DMS 273 (cell line): ENCODE measurements at regions not wholly inside any gene's neighbourhood (a gene's known extent, or its start where the extent isn't known, plus 50 kb on each side); places are given as distances from the start of the nearest gene placed in this dataset.
A peak's percentile ranks its signal among the peaks of the same experiment; 100 is the strongest.
"Not testable (repeated sequence)": the region's sequence is repeated elsewhere in the genome, so short reads cannot be mapped to it uniquely, and the experiment has no call there.

ENCODE experiments used
- DNase-seq: peaks from one replicate; lab custom pipeline; 2025; ENCODE audit not compliant: unreplicated experiment; lab: John Stamatoyannopoulos, UW

DNA sequence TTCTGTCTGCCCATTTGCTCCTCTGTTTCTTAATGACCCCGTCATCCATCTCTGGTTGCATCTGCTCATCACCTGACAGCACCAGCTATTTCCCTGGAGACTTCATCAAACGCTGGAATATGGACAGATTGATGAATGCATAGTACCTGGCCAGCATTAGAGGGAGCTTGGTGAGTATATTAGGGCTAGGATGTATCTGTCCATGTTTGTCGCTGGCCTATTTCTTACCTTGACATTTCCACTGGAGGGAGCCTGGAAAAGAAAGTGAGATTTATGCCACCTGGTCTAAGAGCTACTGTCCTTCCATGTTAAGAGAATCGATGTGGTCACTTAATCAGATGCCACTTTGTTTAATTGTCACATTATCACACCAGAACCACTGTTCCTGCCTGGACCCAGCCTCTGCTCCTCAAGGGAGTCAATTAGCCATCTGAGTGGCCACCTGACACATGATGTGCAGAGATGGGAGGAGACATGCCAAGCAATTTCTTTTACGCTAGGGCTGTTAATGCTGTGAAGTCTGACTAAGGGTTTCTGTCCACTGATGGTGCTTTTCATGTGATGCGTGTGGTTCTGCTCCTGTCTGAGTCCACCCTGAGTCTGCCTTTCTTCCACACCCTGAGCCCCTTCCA lies 75.3 kb upstream of the SFSWAP start:
- DNase-seq, result no peak

DNA sequence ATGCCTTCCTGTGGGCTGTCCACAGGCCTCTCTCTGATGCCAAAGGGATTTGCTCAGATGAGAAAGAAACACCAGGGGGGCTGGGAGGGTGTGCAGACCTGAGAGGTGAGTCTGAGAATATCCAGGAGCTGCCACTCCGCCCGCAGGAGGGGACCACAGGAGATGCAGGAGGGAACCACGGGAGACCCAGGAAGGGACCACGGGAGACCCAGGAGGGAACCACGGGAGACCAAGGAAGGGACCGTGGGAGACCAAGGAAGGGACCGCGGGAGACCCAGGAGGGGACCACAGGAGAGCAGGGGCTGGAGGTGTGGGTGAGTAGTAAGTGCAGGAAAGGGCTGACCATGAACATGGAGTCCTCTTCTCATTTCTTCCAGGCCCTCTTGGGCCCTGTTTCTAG lies 74.6 kb upstream of the SFSWAP start:
- no peak for DNase-seq

GRCh38 chr12:131636940-131637750 lies 73.7 kb upstream of the SFSWAP start:
- DNase-seq, result no peak

GRCh38 chr12:131637986-131638385 lies 72.9 kb upstream of the SFSWAP start:
- no peak for DNase-seq

DNA sequence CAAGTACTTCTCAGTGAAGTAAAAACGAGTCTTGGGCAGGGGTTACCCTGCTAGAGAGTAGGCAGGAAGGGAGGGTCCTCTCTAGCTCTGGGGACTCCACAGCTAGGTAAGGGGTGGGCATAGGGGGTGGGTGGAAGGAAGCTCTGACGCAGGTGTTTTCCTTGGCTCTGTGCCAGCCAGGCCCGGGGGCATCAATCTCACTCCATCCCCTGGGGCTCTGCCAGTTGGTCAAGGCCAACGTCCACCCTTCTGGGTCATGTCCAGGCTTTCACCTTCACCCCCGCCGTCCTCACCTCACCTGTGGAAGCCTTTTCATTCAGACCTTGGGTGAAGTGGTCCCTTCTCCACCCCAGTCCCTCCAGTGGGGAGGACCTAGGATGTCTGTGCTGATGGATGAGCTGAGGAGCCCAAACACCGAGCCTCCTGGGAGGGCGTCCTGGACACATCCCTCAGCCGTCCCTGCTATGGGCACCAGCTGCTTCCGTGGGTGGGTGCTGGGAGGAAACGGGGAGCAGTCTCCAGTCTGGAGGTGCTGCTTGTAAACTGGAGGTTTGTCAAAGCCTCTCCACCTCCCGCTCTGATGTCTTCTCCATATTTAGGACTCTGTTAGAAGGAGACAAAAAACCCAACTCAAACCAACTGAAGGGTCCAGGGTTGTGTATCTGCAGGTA lies 71.5 kb upstream of the SFSWAP start:
- no peak for DNase-seq

GRCh38 chr12:131640525-131640924 lies 70.4 kb upstream of the SFSWAP start:
- DNase-seq, result peak; percentile 85

DNA sequence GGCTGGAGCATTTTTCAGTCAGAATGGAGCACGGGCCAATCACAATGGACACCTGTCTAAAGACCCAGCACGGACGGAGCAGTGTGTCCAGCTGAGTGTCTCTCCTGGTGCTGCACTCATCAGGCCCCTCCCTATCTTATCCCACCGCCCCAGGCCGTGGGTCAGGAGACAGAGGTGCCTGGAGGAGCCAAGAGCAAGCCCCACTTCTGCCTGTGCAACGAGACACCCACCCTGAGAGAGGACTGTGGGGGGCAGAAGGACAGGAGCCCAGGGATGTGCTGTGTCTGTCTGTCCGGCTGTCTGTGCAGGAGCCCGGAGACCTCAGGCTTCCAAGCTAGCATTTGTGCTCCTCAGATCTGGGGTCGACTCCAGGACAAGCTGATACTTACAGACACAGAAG lies 69.6 kb upstream of the SFSWAP start:
- no peak for DNase-seq

DNA sequence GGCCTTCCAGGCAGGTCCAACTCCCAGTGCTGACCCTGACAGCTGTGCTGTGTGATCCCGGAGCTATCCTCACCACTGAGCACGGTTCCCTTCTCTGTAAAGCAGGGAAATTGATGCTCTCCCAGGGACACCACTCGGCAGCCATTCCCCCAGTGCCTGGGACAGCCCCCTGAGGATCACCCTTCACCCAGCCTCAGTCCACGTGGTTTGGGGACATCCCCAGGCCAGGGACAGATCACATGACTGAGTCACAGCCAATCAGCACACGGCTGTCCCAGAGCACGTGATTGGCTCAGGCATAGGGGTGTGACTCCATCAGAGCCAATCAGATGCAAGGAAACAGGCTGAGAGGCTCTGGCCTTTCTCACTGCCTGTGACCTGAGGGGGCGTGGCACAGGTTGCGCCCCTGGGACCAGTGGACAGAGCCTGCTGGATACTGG lies 68.8 kb upstream of the SFSWAP start:
- DNase-seq, result no peak

DNA sequence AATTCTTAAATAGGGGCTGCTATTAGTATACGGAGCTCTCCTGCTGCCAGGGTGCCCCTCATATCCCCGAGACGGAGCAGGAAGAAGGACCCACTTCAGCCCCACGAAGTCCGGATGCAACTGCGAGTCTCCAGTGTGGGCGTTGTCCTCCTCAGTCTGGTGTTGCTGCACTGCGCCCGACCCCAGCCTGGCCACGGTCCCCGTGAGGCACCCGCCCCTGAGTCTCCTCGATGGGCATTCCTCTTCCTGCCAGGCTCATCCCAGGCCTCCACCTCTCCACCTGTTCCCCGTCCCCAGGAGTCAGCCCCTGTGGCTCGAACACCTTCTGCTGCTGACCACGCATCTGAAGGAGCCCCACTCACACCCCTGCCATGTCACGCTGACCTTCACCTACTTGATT lies 68.1 kb upstream of the SFSWAP start:
- DNase-seq, result no peak

DNA sequence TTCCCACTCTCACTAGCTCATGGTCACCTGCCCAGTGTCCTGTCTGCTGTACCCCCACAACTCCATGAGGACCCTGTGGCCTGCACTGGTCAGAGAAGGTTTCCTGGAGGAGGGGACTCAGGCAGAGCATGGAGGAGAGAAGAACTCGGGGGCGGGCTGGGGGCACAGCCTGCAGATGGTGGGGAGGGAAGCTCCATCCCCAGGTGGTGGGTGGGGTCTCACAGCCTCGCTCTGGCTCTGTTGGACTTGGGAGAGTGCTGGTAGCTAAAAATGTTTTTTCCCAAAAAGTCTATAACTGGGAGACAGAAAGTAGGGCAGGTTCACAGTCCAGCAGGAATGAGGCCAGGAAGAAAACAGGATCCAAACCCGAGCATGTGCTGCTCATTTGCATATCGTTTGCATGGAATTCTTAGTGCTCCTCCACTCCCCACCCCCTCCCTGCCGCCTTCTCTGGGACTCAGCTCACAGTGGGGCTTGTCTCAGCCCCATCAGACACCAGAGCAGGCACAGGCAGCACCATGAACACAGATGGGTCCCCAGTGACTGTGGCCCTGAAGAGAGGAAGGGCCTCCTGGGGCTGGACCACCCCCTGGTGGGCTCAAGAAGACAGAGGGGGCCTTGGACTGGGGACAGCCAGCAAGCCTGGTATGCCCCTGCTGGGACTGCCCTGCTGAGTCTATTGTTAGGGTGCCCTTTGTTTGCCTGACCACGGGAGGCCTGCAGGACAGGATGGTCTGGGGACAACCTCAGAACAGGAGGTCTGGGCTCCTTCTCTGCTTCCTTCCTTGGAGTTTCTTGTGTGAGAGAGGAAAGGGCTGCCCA lies 67.0 kb upstream of the SFSWAP start:
- DNase-seq, result no peak

DNA sequence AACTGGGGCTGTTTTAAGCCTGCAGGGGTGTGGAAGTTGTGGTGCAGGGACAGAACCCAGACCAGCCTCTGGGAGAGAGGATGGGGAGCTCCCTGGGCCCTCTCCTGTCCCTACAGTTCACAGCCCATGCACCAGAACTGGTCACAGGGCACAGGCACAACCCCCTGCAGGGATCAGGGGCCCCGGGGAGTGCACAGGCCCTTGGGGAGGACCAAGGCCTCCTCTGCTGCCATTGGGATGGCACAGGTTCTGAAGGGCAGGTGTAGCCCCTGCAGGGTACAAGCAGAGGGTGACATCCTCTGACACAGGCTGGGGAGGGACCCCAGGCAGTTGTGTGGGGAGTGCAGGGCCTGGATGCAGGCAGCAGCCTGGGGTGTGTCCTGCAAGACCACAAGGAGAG lies 66.4 kb upstream of the SFSWAP start:
- no peak for DNase-seq

DNA sequence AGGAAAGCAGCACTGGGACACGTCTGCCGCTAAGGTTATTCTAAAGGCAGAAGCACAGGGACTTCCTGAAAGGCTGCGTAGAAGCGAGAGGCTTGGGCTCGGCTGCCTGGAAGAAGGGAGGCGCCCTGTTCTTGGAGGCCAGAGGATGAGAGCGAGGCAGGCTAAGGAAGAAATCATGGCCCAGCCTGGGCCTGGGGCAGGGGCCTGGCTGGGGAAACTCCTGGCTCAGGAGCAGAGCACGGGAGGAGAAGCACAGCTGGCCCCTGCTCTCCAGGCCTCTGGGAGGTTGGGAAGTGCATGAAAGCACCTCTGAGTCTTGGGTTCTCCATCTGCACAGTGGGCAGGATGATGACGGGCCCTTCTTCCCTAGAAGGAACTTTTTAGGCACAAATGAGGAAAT lies 66.0 kb upstream of the SFSWAP start:
- DNase-seq, result not testable (repeated sequence)

- DNase-seq, result not testable (repeated sequence)
Measured at GRCh38 chr12:131645557-131645956, 65.3 kb upstream of the SFSWAP start.

DNA sequence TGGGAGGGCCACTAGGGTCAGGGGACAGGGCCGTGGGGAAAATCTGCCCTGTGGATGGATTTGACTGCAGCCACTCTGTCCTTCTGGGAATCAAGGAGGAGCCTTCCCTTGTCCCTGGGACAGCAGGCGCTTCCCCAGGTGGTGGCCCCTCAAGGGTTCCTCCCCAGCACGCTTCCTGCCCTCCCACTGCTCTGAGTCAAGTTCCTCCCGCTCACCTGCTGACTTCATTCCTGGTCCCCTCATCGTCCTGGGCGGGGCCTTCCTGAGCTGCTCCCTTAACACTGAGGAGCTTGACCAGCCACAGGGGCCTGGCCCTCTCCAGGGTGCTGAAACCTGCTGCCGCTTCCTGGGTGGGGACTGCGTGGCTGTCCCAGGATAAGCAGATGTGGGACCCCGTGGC lies 64.4 kb upstream of the SFSWAP start:
- DNase-seq, result not testable (repeated sequence)

DNA sequence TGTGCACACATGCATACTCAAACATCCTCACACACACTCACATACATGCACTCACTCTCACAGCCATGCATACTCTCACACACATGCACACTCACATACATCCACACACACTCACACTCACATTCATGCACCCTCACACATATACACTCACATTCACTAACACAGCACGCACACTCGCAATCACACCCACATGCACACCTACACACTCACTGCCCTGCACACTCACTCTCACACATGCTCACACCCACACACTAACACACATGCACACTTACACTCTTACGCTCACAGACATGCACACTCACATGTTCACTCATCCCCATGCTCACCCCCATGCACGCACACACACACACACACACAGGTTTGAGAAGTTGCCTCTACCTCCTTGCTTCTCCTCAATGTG lies 63.2 kb upstream of the SFSWAP start:
- DNase-seq, result no peak

DNA sequence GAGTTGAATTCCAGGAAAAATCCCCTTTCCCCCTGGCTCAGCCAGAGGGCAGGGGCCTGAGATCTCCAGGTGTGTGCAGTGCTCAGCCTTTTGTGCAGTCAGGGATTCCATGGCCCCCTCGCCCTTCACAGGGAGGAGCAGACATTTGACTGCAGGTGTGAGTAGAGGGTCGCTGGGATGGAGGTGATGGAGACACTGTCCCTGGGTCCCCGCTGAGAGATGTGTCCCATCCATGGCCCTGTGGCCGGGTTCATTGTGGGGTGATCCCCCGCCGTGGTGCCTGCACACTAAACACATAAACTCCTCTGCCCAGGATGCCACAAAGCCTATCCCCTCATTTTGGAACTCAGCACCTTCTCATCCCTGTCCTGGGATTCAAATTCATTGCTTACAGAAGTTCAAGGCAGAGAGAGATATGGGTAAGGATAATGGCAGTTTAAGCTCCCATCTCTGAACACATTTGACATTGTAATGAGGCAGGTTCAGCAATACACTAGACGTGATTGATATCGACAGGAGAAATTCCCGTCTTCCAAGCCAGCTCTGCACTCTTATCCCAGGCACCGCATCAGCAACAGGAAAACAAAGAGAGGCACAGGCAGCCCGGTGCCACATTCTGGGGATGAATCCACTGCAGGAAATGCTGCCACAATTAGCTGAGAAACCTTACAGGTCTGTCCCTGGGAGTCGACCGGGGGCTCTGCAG lies 55.3 kb upstream of the SFSWAP start:
- DNase-seq, result not testable (repeated sequence)

GRCh38 chr12:131656796-131657195 lies 54.1 kb upstream of the SFSWAP start:
- DNase-seq, result not testable (repeated sequence)

GRCh38 chr12:131658605-131659004 lies 52.3 kb upstream of the SFSWAP start:
- not testable (repeated sequence) for DNase-seq

GRCh38 chr12:131659484-131659883 lies 51.4 kb upstream of the SFSWAP start:
- DNase-seq, result not testable (repeated sequence)

GRCh38 chr12:131659976-131660375 lies 50.9 kb upstream of the SFSWAP start:
- DNase-seq, result not testable (repeated sequence)
